Cardiac muscle cell (in vitro differentiated cells and primary cell): ENCODE measurements at regions not wholly inside any gene's neighbourhood (a gene's known extent, or its start where the extent isn't known, plus 50 kb on each side); places are given as distances from the start of the nearest gene placed in this dataset.

Source experiments
- DNase-seq, 2 donors: peaks; one replicate each; pipeline versions ENCODE4 v3.0.0 to v3.0.0-alpha.2; 2010 to 2017; ENCODE audit warnings: low read depth in 1 of 2, low spot score in 1 of 2
- H3K27ac ChIP-seq: fragments of 200-600 bp; sonication (generic); 2 replicates; pipeline ENCODE4 v1.5.1; 2016
- H3K27me3 ChIP-seq: fragments of 200-600 bp; sonication (generic); 2 replicates; pipeline ENCODE4 v1.6.0; 2016; ENCODE audit warnings: control low read depth
- H3K36me3 ChIP-seq: fragments of 200-600 bp; sonication (generic); 2 replicates; pipeline ENCODE4 v1.5.1; 2016; ENCODE audit warnings: control low read depth
- H3K4me1 ChIP-seq: fragments of 200-600 bp; sonication (generic); 2 replicates; pipeline ENCODE4 v1.8.1; 2017; ENCODE audit warnings: low read depth, mild to moderate bottlenecking, mixed run types
- H3K4me3 ChIP-seq: fragments of 200-600 bp; sonication (generic); 2 replicates; pipeline ENCODE4 v1.5.1; 2016; ENCODE audit warnings: mild to moderate bottlenecking
- H3K9me3 ChIP-seq: fragments of 200-600 bp; sonication (generic); 2 replicates; pipeline ENCODE4 v1.5.1; 2017; ENCODE audit warnings: low read depth, mild to moderate bottlenecking, control low read depth
- CTCF ChIP-seq: IDR thresholded peaks from 2 replicates; pipeline ENCODE4 v1.5.1; 2012; ENCODE audit warnings: low read depth, mild to moderate bottlenecking, low read length

GRCh38 chr11:103624708-103625623 is 411.5 kb upstream of the DDI1 start:
- no peak overlapping the region for H3K27ac ChIP-seq
- DNase-seq = peak in 1 of 2 donors; percentile 93

GRCh38 chr11:103625624-103625965 is 410.8 kb upstream of the DDI1 start:
- H3K4me3 ChIP-seq = no peak overlapping the region
- H3K9me3 ChIP-seq = no peaks in the 10 kb centered on the region
- H3K4me1 ChIP-seq = peaks cover 6% of the 10 kb centered on the region
- TF ChIP-seq CTCF = no peak
- DNase-seq = no peak
- H3K27ac ChIP-seq = no peak overlapping the region
- H3K27me3 ChIP-seq = no peaks in the 10 kb centered on the region
- H3K36me3 ChIP-seq = no peaks in the 10 kb centered on the region

More at GRCh38 chr11:103624708-103625623, 411.5 kb upstream of the DDI1 start:
- Histone ChIP-seq H3K27me3 (no peaks in the 10 kb centered on the region), H3K9me3 (no peaks in the 10 kb centered on the region), H3K4me1 (peaks cover 6% of the 10 kb centered on the region), H3K36me3 (no peaks in the 10 kb centered on the region), H3K4me3 (no peak overlapping the region)
- TF ChIP-seq CTCF = no peak

GRCh38 chr11:103628121-103628520 is 408.3 kb upstream of the DDI1 start:
- no peaks in the 10 kb centered on the region for H3K27me3 ChIP-seq
- peaks cover 6% of the 10 kb centered on the region for H3K4me1 ChIP-seq
- no peaks in the 10 kb centered on the region for H3K36me3 ChIP-seq
- no peak overlapping the region for H3K4me3 ChIP-seq
- no peak overlapping the region for H3K27ac ChIP-seq
- H3K9me3 ChIP-seq = no peaks in the 10 kb centered on the region
- DNase-seq = peak in 1 of 2 donors; percentile 31
- TF ChIP-seq CTCF = no peak

DNA sequence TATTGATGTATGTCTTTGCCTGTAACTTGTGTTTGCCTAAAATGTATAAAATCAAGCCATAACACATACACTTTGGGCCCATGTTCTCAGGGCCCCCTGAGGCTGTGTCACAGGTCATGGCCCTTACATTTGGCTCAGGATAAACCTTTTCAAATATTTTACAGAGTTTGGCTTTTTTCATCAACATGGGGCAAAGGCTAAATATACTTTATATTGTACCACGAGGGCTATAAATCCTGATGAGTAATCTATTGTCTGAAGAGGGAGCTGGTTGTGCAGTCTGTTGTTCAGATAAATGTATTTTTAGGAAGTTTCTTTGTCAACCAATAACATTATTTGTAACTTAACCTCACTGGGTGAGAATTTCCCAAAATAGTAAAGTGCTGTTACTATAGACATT is 404.6 kb upstream of the DDI1 start:
- H3K4me1 ChIP-seq = peaks cover 6% of the 10 kb centered on the region
- H3K4me3 ChIP-seq = no peak overlapping the region
- no peak overlapping the region for H3K27ac ChIP-seq
- no peaks in the 10 kb centered on the region for H3K9me3 ChIP-seq
- DNase-seq = no peak
- no peak for TF ChIP-seq CTCF
- no peaks in the 10 kb centered on the region for H3K36me3 ChIP-seq
- no peaks in the 10 kb centered on the region for H3K27me3 ChIP-seq

DNA sequence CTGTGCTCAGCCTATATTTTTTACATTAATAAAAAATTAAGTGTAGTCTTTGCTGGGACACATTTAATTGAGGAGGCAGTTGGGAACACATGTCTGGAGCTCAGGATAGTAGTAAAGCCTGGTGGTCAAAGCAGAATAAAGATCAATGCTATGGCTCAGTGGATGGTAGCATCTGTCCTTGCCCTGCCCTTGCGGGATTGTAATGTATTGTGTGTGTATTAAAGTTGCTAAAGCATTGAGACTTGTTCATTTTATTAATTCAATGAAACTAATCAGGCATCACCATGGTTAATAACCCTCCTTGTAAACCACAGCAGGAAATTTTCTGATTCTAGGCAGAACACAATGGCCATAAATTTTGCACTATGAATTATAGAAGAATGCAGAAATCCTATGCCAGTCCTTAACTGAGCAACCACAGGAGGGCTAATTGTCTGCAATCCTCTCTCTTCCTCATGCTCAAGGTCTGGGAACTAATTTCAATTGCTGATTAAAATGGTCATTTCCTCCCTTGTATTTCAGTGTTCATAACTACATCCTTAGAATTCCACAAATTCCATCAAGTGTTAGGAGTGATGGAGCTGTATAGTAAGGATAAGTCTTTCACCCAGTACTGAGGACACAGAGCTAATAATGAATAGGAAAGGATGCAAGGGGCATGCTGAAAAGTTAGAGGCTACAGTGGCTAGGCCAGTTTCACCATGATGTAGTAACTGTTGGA is 403.2 kb upstream of the DDI1 start:
- H3K36me3 ChIP-seq = no peaks in the 10 kb centered on the region
- H3K4me3 ChIP-seq = no peak overlapping the region
- H3K27me3 ChIP-seq = no peaks in the 10 kb centered on the region
- no peak overlapping the region for H3K27ac ChIP-seq
- no peaks in the 10 kb centered on the region for H3K4me1 ChIP-seq
- TF ChIP-seq CTCF = no peak
- DNase-seq = peak in 1 of 2 donors; percentile 86
- H3K9me3 ChIP-seq = no peaks in the 10 kb centered on the region
